ENCODE measurements at regions not wholly inside any gene's neighbourhood (a gene's known extent, or its start where the extent isn't known, plus 50 kb on each side); places are given as distances from the start of the nearest gene placed in this dataset.

DNA sequence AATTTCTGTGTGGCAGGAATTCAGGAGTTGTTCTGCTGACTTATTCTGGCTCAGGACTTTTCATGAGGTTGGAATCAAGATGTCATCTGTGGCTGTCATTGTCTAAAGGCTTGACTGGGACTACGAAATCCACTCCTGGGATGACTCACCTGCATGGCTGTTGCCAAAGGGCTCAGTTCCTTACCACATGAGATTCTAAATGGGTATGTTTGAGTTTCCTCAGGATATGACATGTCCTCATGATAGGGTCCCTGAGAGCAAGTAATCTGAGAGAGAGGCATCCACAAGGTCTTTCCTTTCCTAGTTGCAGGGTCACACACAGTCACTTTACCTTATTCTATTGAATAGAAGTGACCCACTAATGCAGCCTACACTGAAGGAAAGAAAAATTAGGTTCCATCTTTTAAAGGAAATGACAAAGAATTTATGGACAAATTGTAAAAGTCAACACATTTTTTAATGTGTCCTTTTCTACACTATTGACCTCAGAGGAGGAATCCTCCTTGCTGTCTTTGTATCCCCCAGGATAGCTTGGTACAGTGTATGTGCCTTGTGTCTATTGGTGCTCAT, 1025.0 kb upstream of the GJE1 start:
- H3K9me3 ChIP-seq = no peaks in the 10 kb centered on the region
- TF ChIP-seq POLR2A (IDR thresholded peaks at IDR 0.05) = no peak
- no peak for TF ChIP-seq POLR2AphosphoS5 (IDR thresholded peaks at IDR 0.05)
- TF ChIP-seq, protein P1, sequence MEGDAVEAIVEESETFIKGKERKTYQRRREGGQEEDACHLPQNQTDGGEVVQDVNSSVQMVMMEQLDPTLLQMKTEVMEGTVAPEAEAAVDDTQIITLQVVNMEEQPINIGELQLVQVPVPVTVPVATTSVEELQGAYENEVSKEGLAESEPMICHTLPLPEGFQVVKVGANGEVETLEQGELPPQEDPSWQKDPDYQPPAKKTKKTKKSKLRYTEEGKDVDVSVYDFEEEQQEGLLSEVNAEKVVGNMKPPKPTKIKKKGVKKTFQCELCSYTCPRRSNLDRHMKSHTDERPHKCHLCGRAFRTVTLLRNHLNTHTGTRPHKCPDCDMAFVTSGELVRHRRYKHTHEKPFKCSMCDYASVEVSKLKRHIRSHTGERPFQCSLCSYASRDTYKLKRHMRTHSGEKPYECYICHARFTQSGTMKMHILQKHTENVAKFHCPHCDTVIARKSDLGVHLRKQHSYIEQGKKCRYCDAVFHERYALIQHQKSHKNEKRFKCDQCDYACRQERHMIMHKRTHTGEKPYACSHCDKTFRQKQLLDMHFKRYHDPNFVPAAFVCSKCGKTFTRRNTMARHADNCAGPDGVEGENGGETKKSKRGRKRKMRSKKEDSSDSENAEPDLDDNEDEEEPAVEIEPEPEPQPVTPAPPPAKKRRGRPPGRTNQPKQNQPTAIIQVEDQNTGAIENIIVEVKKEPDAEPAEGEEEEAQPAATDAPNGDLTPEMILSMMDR (IDR thresholded peaks at IDR 0.05) = no peak
- H3K4me1 ChIP-seq (replicated peaks) = no peaks in the 10 kb centered on the region
- H3K27me3 ChIP-seq (replicated peaks; ENCODE audit: insufficient read depth) = no peaks in the 10 kb centered on the region
- no peaks in the 10 kb centered on the region for H3K36me3 ChIP-seq
- H3K4me3 ChIP-seq = no peak overlapping the region
- DNase-seq (ENCODE audit: low spot score) = no peak
- intact Hi-C loops (cut with DNase I) = no loop called here
- WGBS = 81% methylated on average over 1 of the region's 1 CpG
- H3K27ac ChIP-seq = no peak overlapping the region

DNA sequence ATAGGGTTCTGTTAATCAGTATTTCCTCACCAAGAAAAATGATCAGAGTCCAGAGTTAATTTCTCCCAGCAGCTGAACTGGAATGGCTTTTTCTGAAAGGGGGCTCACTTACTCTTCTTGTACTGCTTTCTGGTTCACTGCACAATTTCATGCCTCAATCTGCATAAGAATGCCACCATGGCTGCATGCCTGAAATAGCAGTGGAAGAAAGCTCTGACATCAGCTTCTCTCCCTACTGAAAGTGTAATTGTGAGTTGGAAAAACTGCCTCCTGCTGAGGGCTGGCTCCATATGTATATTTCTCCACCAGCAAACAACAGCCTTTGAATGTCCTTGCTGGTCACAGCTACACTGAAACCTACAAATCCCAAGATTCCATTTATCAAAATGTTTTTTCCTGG, 1027.2 kb upstream of the GJE1 start:
- H3K36me3 ChIP-seq = no peaks in the 10 kb centered on the region
- no peak for DNase-seq (ENCODE audit: low spot score)
- H3K27me3 ChIP-seq (replicated peaks; ENCODE audit: insufficient read depth) = no peaks in the 10 kb centered on the region
- H3K27ac ChIP-seq = no peak overlapping the region
- no peak overlapping the region for H3K4me3 ChIP-seq
- no peaks in the 10 kb centered on the region for H3K9me3 ChIP-seq
- TF ChIP-seq, protein P1 (IDR thresholded peaks at IDR 0.05) = no peak
- no peak for TF ChIP-seq POLR2A (IDR thresholded peaks at IDR 0.05)
- TF ChIP-seq POLR2AphosphoS5 (IDR thresholded peaks at IDR 0.05) = no peak
- H3K4me1 ChIP-seq (replicated peaks) = no peaks in the 10 kb centered on the region
- intact Hi-C loops (cut with DNase I) = no loop called here

GRCh38 chr6:141103246-141103645, 1029.5 kb upstream of the GJE1 start:
- Histone ChIP-seq H3K27ac (no peak overlapping the region), H3K4me1 (replicated peaks) (no peaks in the 10 kb centered on the region), H3K4me3 (no peak overlapping the region), H3K9me3 (no peaks in the 10 kb centered on the region), H3K27me3 (replicated peaks; ENCODE audit: insufficient read depth) (no peaks in the 10 kb centered on the region), H3K36me3 (no peaks in the 10 kb centered on the region)
- TF ChIP-seq POLR2A (IDR thresholded peaks at IDR 0.05) (no peak), POLR2AphosphoS5 (IDR thresholded peaks at IDR 0.05) (no peak)
- TF ChIP-seq, protein P1 (IDR thresholded peaks at IDR 0.05) = no peak
- intact Hi-C loops (cut with DNase I) = no loop called here
- no peak for DNase-seq (ENCODE audit: low spot score)

GRCh38 chr6:141097471-141097870, 1035.3 kb upstream of the GJE1 start:
- Histone ChIP-seq H3K4me3 (no peak overlapping the region), H3K36me3 (no peaks in the 10 kb centered on the region), H3K27ac (no peak overlapping the region), H3K9me3 (no peaks in the 10 kb centered on the region), H3K4me1 (replicated peaks) (no peaks in the 10 kb centered on the region), H3K27me3 (replicated peaks; ENCODE audit: insufficient read depth) (no peaks in the 10 kb centered on the region)
- intact Hi-C loops (cut with DNase I) = no loop called here
- 77% methylated on average over 1 of the region's 1 CpG for WGBS
- no peak for TF ChIP-seq POLR2A (IDR thresholded peaks at IDR 0.05)
- no peak for DNase-seq (ENCODE audit: low spot score)

GRCh38 chr6:141095308-141095707, 1037.4 kb upstream of the GJE1 start:
- 37% methylated on average over 1 of the region's 1 CpG for WGBS

More at GRCh38 chr6:141095308-141095707, 1037.4 kb upstream of the GJE1 start:
- H3K27me3 ChIP-seq (replicated peaks; ENCODE audit: insufficient read depth) = no peaks in the 10 kb centered on the region
- no peak for DNase-seq (ENCODE audit: low spot score)
- no peaks in the 10 kb centered on the region for H3K9me3 ChIP-seq
- no peaks in the 10 kb centered on the region for H3K4me1 ChIP-seq (replicated peaks)
- intact Hi-C loops (cut with DNase I) = no loop called here
- no peak overlapping the region for H3K4me3 ChIP-seq
- no peaks in the 10 kb centered on the region for H3K36me3 ChIP-seq
- H3K27ac ChIP-seq = no peak overlapping the region
- TF ChIP-seq POLR2AphosphoS5 (IDR thresholded peaks at IDR 0.05) (no peak), POLR2A (IDR thresholded peaks at IDR 0.05) (no peak)
- TF ChIP-seq, protein P1 (IDR thresholded peaks at IDR 0.05) = no peak
